Activated CD4-positive, CD25-positive, alpha-beta regulatory T cell treated with anti-CD3 and anti-CD28 coated beads, Interleukin-2, amount 50 U/mL, for 72 hours (primary cell): ENCODE measurements at regions not wholly inside any gene's neighbourhood (a gene's known extent, or its start where the extent isn't known, plus 50 kb on each side); places are given as distances from the start of the nearest gene placed in this dataset.

Experiments
- DNase-seq: peaks from one replicate; pipeline ENCODE4 v3.0.0; 2021

DNA sequence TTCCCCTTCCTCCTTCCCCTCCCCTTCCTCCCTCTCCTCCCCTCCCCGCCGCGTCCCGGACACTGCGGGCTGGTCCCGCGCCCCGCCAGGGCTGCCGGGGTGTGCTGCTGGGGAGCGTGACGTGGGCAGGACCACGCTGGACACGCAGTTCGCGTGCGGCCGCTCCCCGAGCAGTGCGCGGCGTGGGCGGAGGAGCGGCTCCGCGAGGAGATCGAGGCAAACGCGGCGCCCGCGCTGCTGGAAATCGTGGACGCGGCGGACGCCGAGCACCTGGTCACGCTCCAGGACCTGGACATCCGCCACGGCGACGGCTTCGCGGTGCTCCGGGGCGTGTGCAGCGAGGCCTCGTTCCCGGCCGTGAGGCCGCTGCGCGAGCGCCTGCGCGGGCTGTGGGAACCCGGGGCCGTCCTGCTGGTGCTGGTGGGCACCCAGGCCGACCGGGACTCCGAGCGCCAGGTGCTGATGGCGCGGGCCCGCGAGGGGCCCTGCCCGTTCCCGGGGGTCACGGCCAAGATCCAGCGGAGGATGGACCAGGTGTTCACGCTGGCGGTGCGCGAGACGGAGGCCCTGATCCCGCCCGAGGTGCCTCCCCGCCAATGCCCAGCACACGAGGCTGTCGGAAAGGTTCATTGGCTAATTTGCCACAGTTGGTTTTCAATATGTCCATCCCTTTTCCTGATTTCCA lies 84.3 kb downstream of the TNFAIP2 start:
- DNase-seq: no peak

DNA sequence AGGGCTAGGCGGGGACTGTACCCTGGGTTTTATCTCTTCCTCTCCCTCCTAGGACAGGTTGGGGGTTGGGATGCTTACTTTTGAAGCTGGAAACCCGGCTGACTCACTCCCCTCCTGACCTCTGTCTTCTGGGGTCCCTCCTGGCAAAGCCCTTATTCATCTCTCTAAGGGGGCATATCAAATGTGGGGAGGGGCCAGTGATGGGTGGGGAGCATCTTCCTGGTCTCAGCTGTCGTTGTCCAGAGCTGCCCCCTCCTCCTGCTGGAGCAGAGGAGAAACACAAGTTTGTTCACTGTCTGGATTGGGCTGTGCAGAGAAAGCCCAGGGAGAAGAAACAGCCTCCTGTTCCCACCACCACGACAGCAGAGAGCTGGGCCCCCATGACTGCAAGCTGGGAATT lies 85.8 kb downstream of the TNFAIP2 start:
- no peak for DNase-seq

DNA sequence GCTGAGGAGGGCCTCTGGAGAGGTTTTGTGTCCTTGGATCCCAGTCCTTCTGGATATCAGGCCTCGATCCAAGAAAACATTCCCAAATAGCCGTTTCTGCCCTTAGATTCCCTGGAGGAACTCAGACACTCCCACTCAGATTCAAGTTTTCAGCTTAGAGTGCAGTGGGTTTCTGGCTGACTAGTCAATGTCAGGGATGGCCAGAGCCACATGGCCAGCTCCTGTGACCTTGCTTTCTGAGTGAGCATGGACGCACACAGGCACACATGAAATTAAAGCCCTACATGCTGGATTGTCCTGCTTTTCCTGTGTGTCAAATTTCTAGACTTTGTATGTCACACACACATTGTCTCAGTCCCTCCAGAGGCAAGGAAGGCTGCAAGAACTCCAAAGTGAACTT lies 86.2 kb downstream of the TNFAIP2 start:
- DNase-seq: no peak

DNA sequence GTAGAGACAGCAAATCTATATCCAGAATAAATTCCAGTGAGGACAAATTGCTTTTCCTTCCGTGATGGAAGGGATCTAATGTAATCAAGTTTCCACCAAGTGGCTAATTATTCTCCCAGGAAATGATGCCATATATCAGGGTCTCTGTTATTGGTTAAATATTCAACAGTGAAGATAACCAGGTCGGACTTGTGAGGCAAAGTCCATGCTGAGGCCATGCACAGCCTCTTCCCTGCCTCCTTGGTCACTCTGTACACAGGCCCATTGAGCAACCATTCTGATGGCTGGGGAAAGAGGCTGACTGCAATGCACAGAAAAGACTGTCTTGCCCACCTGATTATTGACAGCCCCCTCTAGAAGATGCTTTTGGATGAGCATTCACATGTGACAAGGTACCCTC lies 90.1 kb downstream of the TNFAIP2 start:
- DNase-seq: no peak

DNA sequence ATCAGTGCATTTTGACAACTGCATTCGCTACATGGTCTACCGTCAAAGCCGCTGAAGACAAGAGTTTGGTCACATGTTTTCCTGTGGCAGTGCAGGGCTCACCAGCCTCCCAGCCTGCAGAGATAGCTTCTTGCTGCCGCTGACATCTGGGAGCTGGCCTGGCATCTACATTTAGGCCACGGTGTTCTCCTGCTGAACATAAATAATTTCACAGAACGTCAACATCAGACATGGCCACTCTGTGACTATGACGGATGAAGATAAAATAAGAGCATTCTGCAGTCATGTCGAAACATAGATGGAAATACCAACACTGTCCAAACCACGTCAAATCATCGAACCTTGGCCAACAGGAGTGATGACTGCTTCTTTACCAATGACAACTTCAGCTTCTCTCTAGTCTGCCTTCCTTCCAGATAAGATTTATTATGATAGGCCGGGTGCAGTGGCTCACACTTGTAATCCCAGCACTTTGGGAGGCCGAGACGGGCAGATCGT lies 91.2 kb downstream of the TNFAIP2 start:
- no peak for DNase-seq

DNA sequence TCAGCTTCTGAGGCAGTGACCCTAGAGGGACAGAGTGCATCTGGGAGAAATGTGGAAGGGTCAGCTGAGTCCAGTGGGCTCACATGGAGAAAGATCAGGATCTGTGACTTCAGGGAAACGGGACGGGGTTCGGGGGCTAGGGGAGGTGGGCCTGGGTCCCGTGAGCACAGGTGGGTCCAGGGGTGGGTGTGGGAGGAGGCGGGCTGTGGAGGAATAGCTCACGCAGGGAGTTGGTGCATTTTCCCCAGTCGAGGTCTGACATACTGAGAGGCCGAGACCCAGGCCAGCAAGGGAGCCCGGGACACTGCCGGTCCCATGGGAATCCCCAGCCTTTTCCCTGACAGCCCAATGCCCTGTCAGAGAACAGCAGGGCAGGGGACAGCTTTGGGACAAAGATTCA lies 93.1 kb downstream of the TNFAIP2 start:
- DNase-seq: no peak

DNA sequence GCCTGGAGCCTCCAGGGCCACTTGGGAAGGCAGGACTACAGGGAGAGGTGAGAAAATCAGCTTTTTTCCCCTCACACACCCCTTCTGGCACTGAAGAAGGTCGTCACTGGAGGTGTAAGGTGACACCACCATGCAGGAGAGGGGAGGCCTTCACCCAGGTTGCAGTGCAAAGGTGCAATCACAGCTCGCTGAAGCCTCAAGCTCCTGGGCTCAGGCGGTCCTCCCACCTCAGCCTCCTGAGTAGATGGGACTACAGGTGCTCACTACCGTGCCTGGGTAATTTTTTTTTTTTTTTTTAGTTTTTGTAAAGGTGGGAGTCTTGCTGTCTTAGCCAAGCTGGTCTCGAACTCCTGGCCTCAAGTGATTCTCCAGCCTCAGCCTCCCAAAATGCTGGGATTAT lies 93.6 kb downstream of the TNFAIP2 start:
- DNase-seq: no peak

DNA sequence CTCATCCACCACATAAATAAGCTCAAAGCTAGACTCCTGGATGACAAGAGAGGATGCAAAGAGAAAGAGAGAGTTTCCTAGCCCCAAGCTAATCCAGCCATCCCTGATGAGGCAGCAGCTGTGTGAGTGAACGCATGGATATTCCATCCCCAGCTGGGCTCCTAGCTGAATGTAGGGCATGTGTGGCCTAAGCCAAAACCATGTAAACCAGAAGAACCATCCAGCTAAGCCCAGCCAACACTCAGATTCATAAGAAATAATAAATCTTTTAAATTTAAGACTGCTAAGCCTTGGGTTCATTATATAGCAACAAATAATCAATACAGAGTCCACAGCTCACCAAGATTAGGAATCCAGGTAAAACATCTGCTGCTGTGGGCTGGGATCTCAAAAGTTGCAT lies 94.3 kb downstream of the TNFAIP2 start:
- no peak for DNase-seq

DNA sequence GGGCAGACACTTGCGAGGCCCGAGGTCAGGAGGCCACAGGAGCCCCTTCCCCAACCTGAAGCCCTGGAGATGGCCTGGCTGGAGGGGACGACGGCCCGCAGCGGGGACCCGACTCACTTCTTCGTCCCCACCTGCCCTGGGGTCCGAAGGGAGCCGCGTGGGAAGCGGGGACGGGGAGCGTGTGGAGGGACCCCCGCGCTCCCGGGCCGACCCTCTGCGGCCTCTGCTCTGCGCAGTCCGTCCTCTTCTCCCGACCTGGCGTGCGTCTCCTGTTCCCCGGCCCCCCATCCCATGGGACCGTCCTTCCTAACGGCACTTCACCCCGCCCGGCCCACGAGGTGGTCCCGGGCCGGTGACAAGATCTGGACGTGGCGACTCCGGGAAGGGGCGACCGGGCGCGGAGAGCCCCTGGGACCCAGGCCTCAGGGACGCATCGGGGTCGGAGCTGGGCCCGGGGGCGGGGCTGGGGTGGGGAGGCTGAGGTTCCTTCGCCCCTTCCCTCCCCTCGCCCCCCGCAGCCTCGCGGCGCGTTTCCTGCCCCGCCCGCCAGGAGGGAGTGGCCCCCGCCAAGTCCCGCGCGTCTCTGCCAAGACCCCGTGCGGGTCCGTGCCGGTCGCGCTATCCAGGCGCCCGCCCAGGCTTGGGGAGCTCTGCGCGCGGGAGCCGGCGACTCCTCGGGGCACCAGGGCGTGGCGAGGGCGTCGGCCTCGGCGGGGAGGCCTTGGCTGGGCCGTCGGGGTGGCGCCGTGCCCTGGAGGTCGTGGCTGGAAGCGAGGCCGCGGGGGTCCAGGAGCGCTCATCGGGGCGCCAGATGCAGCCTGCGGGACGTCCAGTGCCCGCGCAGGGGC lies 97.1 kb downstream of the TNFAIP2 start:
- no peak for DNase-seq

DNA sequence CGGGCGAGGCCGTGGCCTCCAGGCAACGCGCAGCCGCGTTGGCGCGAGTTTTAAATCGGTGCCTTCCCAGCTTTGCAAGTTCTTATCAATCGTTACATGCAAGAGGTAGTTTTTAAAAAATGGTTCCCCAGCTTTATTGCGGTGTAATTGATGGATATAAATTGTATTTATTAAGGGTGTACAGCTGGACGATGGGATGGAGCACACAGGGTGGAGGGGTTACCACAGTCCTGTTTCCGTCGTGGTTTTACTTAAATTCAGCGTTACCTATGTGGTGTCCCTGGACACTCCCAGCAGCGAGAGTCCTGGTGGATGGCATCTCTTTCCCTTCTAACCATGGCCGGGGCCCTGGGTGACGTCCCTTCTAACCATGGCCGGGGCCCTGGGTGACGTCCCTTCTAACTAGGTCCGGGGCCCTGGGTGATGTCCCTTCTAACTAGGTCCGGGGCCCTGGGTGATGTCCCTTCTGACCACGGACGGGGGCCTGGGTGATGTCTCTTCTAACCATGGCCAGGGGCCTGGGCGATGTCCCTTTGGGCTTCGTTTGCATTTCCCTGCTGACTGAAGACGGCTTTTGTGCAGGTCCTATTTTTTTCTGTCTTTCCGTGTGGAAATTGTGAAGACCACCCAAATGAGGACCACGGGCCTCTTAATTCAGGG lies 97.9 kb downstream of the TNFAIP2 start:
- no peak for DNase-seq

DNA sequence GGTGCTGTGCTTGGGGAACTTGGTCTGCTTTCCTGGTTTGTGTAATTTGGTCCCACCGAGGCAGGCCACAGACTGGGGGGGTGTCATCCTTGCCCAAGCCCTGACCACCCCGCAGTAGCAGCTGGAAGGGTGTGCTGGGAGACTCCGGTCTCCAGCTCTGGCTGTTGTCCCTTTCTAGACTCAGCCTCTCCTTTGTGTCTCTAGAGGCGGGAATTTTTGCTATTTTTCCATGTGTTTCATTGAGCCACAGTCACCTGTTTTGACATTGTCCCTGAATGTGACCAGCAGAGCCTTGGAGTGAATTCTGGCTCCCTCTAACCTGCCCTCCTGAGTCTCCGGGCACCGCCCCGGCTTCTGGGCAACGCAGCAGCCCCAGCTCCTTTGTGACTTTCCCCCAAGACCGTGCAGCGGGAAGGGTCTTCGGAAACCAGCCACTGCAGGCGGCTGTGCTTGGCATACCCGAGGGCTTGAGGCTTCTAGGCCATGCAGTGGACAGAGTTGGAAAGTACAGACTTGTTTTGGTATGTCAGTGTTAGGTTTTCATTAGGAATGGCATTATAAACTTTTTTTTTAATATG lies 98.6 kb downstream of the TNFAIP2 start:
- DNase-seq: no peak

DNA sequence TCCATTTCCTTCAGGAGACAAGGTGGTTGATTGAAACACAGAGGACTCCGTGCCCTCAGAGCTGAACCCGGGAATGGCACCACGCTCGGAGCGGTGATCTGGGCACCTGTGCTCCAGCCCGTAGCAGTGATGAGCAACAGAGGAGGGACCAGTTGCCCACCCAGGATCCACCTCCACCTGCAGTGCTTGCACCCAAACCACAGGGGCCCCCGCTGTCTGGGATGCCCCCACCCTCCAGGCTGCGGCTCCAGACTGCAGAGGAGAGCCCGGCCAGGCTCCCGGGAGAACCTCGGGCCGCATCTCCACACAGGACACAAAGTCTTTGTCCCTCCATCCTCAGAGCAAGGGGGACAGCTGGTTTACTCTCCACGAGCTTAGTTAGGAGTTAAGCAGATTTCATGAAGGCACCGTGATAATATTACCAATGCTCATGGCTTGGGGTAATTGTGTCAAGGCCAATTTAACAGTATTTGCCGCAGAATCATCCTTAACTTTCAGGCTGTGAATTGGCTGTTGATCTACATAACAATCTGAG lies 100.6 kb downstream of the TNFAIP2 start:
- no peak for DNase-seq

DNA sequence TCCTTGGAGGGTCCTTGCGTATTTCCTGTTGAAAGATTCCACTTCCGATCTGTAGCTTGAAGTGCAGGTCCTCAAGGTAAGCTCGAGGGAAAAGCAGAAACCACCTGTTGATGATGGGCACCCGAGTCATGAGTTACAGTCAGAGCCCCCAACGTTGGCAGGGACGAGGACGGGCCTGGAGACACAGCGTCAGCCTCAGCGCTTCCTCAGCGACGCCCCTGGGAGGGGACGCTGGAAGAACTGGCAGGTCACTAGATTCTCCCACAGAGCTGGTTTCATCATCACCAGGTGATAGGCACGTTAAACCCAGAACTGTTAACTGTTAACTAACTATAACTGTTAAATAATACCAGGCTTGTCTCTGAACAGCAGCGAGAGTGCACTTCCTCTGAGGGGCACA lies 101.8 kb downstream of the TNFAIP2 start:
- DNase-seq: no peak

DNA sequence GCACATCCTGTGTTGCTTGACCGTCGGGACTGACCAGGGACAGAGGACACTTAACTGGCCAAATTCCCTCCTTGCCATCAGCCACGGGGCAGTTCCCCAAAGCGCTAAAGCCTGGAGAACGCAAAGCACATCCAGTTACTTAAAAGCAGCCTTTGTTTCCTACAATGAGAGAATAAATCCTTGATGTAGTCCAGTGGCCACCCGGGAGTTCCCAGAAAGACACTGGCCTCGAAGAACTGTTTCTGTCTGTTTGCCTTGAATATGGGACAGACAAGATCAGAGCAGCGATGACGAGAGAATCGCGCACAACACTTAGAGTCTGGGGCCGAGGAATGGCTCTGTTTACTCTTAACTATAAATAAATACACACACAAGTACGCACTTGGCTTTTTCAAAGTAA lies 102.2 kb downstream of the TNFAIP2 start:
- DNase-seq: no peak

DNA sequence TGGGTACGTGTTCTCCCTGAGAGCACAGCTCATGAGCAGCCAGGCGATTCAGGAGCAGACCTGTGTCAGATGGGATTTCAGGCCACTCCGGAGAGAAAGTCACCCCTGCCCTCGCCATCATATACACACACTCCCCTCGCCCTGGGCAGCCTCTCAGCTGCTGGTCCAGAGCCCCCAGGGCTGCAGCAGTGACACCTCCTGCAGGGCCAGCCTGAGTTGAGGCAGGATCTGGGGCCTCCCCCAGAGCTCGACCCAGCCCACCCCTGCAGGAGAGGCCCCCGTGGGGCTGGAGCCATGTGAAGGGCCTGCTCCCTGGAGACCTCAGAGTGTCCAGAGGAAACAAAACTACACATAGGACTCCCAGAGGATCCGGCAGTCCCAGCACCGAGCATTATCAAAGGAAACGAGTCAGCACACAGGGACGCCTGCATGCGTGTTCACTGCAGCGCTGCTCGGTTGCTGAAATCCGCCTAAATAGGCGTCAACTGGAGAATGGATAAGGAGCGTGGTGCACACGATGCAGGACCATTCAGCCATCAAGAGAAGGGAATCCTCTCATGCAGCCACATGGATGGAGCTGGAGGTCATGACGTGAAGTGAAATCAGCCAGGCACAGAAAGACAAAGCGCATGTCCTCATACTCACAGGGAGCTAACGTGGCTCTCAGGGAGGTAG lies 104.0 kb downstream of the TNFAIP2 start:
- DNase-seq: no peak

DNA sequence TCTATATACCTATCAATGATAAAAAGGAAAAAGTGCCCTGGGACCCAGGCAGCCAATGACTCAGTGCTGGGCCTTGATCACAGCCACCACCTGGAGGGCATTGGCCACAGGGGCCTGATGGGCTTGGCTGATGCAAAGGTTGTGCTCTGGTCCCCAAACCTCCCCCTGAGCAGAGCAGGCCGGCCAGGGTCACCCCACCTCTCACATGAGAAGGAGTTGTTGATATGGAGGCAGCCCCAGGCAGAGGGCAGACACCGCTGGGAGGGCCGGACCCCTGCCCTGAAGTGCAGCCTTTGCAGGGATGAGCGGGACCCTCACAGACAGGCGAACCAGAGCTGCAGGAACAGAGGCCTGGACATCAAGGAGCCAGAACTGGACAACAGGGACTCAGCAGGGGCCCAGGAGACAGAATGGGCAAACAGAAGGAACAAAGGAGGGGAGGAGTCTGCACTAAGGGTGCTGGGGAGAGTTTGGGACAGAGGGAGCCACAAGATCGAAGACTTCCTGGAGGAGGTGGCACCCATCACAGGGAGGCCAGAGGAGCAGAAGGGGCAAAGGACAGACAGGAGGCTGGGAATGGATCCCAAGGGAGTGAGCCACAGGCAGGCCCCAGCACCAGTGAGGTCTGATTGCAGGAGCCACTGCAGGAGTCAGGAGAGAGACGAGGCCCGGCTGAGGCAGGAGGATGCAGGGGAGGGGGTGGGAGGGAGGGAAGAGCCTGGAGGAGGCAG lies 105.0 kb downstream of the TNFAIP2 start:
- no peak for DNase-seq

DNA sequence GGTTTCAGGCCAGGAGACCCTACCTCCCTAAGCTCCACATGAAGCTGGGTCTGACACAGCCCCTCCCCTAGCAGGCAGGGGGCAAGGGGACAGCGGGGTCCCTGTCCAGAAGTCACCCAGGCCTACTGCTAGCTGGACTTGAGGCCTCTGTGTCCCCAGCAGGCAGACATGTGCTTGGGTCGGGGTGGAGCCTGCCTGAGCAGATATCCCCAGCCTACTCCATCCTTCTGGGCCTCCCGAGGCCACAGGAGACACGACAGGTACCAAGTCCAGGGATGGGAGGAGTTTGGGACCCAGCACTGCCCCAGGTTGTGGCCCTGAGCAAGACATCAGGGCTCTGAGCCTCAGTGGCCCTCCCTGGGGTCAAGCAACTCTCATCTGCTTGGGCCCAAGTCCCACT lies 105.2 kb upstream of the EIF5 start:
- DNase-seq: no peak

DNA sequence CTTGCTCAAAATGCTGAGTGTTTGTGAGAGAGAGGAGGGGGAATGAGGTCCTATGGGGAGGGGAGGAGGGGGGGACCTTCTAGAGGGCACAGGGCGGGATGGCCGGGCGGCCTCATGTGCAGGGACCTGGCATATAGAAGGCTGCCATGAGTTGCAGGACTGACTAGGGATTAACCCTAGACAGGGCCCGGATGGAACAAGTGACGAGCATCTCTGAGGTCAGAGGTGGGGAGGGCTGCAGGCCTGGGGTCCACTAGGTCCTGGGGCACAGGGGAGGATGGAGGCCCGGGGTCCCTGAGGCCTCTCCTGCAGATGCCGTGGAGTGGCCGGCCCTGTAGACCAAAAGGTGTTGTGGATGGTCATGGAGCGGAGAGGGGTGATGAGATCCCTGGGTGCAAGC lies 104.0 kb upstream of the EIF5 start:
- no peak for DNase-seq

DNA sequence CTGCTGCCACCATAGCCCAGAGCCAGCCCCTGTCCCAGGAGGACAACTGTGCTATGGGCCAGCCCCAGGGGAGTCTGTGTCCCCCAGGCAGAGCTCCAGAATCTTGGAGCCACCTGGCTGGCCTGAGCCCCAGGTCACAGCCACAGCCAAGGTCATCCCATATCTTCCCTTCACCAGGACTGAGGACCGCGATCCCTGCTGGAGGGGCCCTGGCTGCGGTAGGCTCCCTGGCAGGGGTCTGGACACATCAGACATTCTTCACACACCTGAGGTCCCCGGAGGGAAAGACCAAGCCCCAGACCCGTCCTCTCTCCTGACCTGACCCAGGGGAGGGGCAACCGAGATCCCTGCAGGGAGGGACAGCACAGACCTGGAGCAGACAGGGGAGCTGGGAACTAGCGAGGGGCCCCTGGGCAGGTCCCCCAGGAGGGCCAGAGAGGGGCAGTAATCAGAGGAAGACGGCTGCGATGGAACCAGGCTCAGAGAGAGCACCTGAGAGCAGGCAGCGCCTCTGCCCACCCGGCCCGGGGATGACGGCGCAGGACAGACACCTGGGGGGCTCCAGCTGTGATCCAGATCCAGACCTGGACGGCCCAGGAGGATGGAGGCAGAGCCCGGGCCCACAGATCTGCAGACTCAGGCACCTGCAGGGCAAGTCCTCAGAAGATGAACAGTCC lies 103.2 kb upstream of the EIF5 start:
- no peak for DNase-seq

DNA sequence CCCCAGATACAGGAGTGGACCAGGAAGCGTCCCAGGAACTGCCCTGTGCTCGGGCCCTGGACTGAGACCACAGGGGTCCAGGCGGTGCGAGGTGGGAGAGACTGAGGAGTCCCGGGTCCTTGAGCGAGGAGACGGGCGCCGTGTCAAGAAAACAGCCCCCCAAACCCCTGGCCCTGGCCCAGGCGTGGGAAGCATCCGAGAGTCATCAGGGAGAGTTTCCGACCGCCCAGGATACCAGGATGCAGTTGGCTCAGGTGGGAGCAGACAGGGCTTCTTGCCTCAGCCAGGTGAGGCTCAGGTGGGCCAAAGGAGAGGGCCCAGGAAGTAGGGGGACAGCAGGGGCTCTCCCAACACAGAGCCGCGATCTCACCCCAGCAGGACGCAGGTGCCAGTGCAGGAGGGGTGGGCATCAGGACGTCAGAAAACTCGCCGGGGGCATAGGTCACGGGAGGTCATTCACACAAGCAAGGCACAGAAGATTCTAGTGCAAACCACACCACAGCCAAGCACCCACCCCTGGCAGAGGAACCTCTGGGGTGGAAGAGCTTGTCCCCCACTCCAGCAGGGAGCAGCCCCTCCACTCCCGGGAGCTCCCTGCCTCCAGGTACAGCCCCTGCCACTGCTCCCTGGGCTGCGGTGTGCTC lies 102.5 kb upstream of the EIF5 start:
- no peak for DNase-seq
